Endodermal cell (in vitro differentiated cells): ENCODE measurements at regions not wholly inside any gene's neighbourhood (a gene's known extent, or its start where the extent isn't known, plus 50 kb on each side); places are given as distances from the start of the nearest gene placed in this dataset.

ENCODE experiments used
- DNase-seq: peaks from one replicate; pipeline ENCODE4 v3.0.0-alpha.2; 2017
- H3K27ac ChIP-seq: 2 replicates; pipeline ENCODE4 v1.5.1; 2013; ENCODE audit warnings: mild to moderate bottlenecking, low read depth, low read length, moderate library complexity
- H3K27me3 ChIP-seq: 2 replicates; pipeline ENCODE4 v1.6.1; 2013; ENCODE audit warnings: mild to moderate bottlenecking, low read length, moderate library complexity; ENCODE audit not compliant: insufficient read depth, control insufficient read depth, poor library complexity, severe bottlenecking
- H3K36me3 ChIP-seq: 2 replicates; pipeline ENCODE4 v1.7.0; 2013; ENCODE audit warnings: mild to moderate bottlenecking, low read length, moderate library complexity; ENCODE audit not compliant: control insufficient read depth, insufficient read depth
- H3K4me1 ChIP-seq: one replicate; pipeline ENCODE4 v1.7.0; 2013; ENCODE audit warnings: low read length; ENCODE audit not compliant: control insufficient read depth, insufficient read depth
- H3K4me3 ChIP-seq: 2 replicates; pipeline ENCODE4 v1.5.1; 2013; ENCODE audit warnings: mild to moderate bottlenecking, low read length, moderate library complexity
- H3K9ac ChIP-seq: 2 replicates; pipeline ENCODE4 v1.6.1; 2013; ENCODE audit warnings: mild to moderate bottlenecking, low read length, moderate library complexity; ENCODE audit not compliant: poor library complexity, severe bottlenecking; ENCODE audit errors: extremely low read depth
- H3K9me3 ChIP-seq: 2 replicates; pipeline ENCODE4 v1.6.1; 2013; ENCODE audit warnings: mild to moderate bottlenecking, low read length, moderate library complexity; ENCODE audit not compliant: control insufficient read depth
- H3K27ac Mint-ChIP-seq: 2 replicates; pipeline ENCODE4 v1.8.0; 2020; ENCODE audit warnings: mixed read lengths
- H3K27me3 Mint-ChIP-seq: 2 replicates; pipeline ENCODE4 v1.8.0; 2021; ENCODE audit warnings: mild to moderate bottlenecking, mixed read lengths; ENCODE audit not compliant: insufficient read depth
- H3K36me3 Mint-ChIP-seq: 2 replicates; pipeline ENCODE4 v1.8.0; 2020; ENCODE audit warnings: low read depth, mixed read lengths
- H3K4me1 Mint-ChIP-seq: 2 replicates; pipeline ENCODE4 v1.8.0; 2020; ENCODE audit warnings: mixed read lengths
- H3K4me3 Mint-ChIP-seq: 2 replicates; pipeline ENCODE4 v1.8.0; 2020; ENCODE audit warnings: mild to moderate bottlenecking, moderate library complexity, mixed read lengths
- H3K9me3 Mint-ChIP-seq: 2 replicates; pipeline ENCODE4 v1.8.0; 2020; ENCODE audit warnings: mild to moderate bottlenecking, mixed read lengths
- WGBS, 2 experiments: methylation state at CpG; one replicate each; pipeline versions ENCODE4 v1.1.5 to v1.1.7; 2013; ENCODE audit warnings: missing lambda C conversion rate in 2 of 2, mixed read lengths in 1 of 2; ENCODE audit not compliant: insufficient coverage in 1 of 2, insufficient read length in 1 of 2; 5-methylcytosine and 5-hydroxymethylcytosine counted together
- TF ChIP-seq, protein P1 (sequence below): fragments of 200-600 bp; sonication (generic); conservative IDR thresholded peaks from 2 replicates; pipeline ENCODE4 v1.5.0; 2021; ENCODE audit warnings: antibody characterized with exemption, mild to moderate bottlenecking

- no peaks in the 10 kb centered on the region for H3K9me3 Mint-ChIP-seq
- H3K4me1 Mint-ChIP-seq, result peaks cover 3% of the 10 kb centered on the region
- H3K9me3 ChIP-seq, result no peaks in the 10 kb centered on the region
- no peak overlapping the region for H3K9ac ChIP-seq
- no peaks in the 10 kb centered on the region for H3K27me3 ChIP-seq
- TF ChIP-seq, protein P1, sequence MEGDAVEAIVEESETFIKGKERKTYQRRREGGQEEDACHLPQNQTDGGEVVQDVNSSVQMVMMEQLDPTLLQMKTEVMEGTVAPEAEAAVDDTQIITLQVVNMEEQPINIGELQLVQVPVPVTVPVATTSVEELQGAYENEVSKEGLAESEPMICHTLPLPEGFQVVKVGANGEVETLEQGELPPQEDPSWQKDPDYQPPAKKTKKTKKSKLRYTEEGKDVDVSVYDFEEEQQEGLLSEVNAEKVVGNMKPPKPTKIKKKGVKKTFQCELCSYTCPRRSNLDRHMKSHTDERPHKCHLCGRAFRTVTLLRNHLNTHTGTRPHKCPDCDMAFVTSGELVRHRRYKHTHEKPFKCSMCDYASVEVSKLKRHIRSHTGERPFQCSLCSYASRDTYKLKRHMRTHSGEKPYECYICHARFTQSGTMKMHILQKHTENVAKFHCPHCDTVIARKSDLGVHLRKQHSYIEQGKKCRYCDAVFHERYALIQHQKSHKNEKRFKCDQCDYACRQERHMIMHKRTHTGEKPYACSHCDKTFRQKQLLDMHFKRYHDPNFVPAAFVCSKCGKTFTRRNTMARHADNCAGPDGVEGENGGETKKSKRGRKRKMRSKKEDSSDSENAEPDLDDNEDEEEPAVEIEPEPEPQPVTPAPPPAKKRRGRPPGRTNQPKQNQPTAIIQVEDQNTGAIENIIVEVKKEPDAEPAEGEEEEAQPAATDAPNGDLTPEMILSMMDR, result no peak
- H3K4me1 ChIP-seq, result no peaks in the 10 kb centered on the region
- H3K36me3 ChIP-seq, result no peaks in the 10 kb centered on the region
- 80 to 97% methylated on average over 1 to 5 of the region's 5 CpGs for WGBS, 2 experiments
- H3K27me3 Mint-ChIP-seq, result no peaks in the 10 kb centered on the region
- no peak overlapping the region for H3K4me3 ChIP-seq
- no peak overlapping the region for H3K27ac ChIP-seq
- no peaks in the 10 kb centered on the region for H3K36me3 Mint-ChIP-seq
- H3K27ac Mint-ChIP-seq, result no peak overlapping the region
- no peak overlapping the region for H3K4me3 Mint-ChIP-seq
- DNase-seq, result no peak
Observed at GRCh38 chr21:22584308-22584707, 1586.1 kb downstream of the NCAM2 start.

DNA sequence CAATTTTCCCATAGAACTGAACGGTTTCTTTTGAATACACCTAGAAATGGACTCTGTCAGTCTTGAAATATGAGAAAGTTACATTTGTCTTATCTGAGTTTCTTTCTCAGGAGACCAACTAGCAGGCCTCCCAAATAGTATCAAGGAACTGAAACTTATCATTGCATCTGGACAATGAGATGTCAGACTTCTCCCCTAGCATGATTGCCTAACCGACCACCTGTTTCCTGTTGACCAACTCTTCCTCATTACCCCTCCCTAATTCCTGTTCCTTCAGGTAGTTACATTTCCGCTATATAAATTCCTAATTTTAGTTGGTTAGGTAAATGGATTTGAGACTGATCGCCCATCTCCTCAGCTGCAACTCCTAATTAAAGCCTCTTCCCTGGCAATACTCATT, 1587.3 kb downstream of the NCAM2 start:
- Histone ChIP-seq H3K27me3 (no peaks in the 10 kb centered on the region), H3K4me1 (no peaks in the 10 kb centered on the region), H3K36me3 (no peaks in the 10 kb centered on the region), H3K9ac (no peak overlapping the region), H3K4me3 (no peak overlapping the region), H3K27ac (no peak overlapping the region), H3K9me3 (no peaks in the 10 kb centered on the region)
- H3K27ac Mint-ChIP-seq, result no peak overlapping the region
- TF ChIP-seq, protein P1, result no peak
- no peaks in the 10 kb centered on the region for H3K36me3 Mint-ChIP-seq
- peaks cover 3% of the 10 kb centered on the region for H3K4me1 Mint-ChIP-seq
- 98 to 100% methylated on average over 1 to 3 of the region's 4 CpGs for WGBS, 2 experiments
- H3K27me3 Mint-ChIP-seq, result no peaks in the 10 kb centered on the region
- no peaks in the 10 kb centered on the region for H3K9me3 Mint-ChIP-seq
- no peak overlapping the region for H3K4me3 Mint-ChIP-seq
- DNase-seq, result no peak

DNA sequence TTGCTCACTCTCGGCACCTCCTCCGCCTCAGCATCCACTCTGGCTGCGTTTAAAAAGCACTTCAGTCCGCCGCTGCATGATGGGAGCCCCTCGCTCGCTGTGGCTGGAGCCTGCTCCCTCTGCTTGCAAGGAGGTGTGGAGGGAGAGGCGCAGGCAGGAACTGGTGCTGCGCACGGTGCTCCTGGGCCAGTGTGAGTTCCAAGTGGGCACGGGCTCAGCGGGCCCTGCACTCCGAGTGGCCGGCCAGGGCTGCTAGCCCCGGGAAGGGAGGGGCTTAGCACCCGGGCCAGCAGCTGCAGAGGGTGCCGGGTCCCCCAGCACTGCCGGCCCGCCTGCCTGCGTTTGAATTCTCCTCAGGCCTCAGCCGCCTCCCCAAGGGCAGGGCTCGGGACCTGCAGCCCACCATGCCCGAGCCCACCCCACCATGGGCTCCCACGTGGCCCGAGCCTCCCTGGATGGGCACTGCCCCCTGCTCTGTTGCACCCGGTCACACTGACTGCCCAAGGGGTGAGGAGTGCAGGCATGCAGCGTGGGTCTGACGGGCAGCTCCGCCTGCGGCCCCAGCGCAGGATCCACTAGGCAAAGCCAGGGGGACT, 1599.5 kb downstream of the NCAM2 start:
- H3K9ac ChIP-seq, result no peak overlapping the region
- WGBS, 2 experiments, result 85 to 89% methylated on average over 11 to 31 of the region's 31 CpGs
- Mint-ChIP-seq H3K9me3 (peaks cover 19% of the 10 kb centered on the region), H3K36me3 (no peaks in the 10 kb centered on the region), H3K4me1 (no peaks in the 10 kb centered on the region), H3K27me3 (no peaks in the 10 kb centered on the region), H3K27ac (no peak overlapping the region), H3K4me3 (no peak overlapping the region)
- no peaks in the 10 kb centered on the region for H3K27me3 ChIP-seq
- no peak overlapping the region for H3K4me3 ChIP-seq
- no peaks in the 10 kb centered on the region for H3K36me3 ChIP-seq
- H3K4me1 ChIP-seq, result no peaks in the 10 kb centered on the region
- H3K9me3 ChIP-seq, result no peaks in the 10 kb centered on the region
- H3K27ac ChIP-seq, result no peak overlapping the region
- no peak for DNase-seq
- TF ChIP-seq, protein P1, result no peak
